ENCODE measurements at regions not wholly inside any gene's neighbourhood (a gene's known extent, or its start where the extent isn't known, plus 50 kb on each side); places are given as distances from the start of the nearest gene placed in this dataset.

- TF ChIP-seq CTCF (IDR thresholded peaks at IDR 0.05; ENCODE audit: poor library complexity) (no peak), EZH2 (IDR thresholded peaks at IDR 0.05; ENCODE audit: borderline replicate concordance) (no peak)
Observed at GRCh38 chr3:7897655-7898054, 604.0 kb upstream of the LMCD1 start.
